Activated T-cell treated with anti-CD3 and anti-CD28 coated beads, Interleukin-2, amount 50 U/mL, for 72 hours (primary cell): ENCODE measurements at regions not wholly inside any gene's neighbourhood (a gene's known extent, or its start where the extent isn't known, plus 50 kb on each side); places are given as distances from the start of the nearest gene placed in this dataset.

Experiments used
- ATAC-seq, 2 donors: fragments of 150-1000 bp; cut with Tn5 transposase; replicated peaks in 1 of 2; 2 replicates each; pipeline ENCODE4 v1.10.0; 2021; ENCODE audit warnings: moderate library complexity in 2 of 2, mild to moderate bottlenecking in 1 of 2
- DNase-seq, 2 donors: peaks; one replicate each; pipeline ENCODE4 v3.0.0; 2021 to 2022; ENCODE audit warnings: mixed read lengths in 1 of 2
- H3K27ac Mint-ChIP-seq: one replicate; pipeline ENCODE4 v1.8.0; 2022; ENCODE audit warnings: mild to moderate bottlenecking, moderate library complexity, mixed read lengths
- H3K27me3 Mint-ChIP-seq: one replicate; pipeline ENCODE4 v1.8.0; 2022; ENCODE audit warnings: low read depth, mixed read lengths
- H3K36me3 Mint-ChIP-seq, 2 donors: one replicate each; pipeline ENCODE4 v1.8.0; 2022; ENCODE audit warnings: mixed read lengths in 2 of 2, mild to moderate bottlenecking in 1 of 2; ENCODE audit not compliant: insufficient read depth in 2 of 2
- H3K4me1 Mint-ChIP-seq: one replicate; pipeline ENCODE4 v1.8.0; 2022; ENCODE audit warnings: low read depth, mixed read lengths
- H3K4me3 Mint-ChIP-seq, 2 donors: one replicate each; pipeline ENCODE4 v1.8.0; 2022; ENCODE audit warnings: mild to moderate bottlenecking in 2 of 2, mixed read lengths in 2 of 2, moderate library complexity in 2 of 2
- H3K9me3 Mint-ChIP-seq, 2 donors: one replicate each; pipeline ENCODE4 v1.8.0; 2022; ENCODE audit warnings: mixed read lengths in 2 of 2

DNA sequence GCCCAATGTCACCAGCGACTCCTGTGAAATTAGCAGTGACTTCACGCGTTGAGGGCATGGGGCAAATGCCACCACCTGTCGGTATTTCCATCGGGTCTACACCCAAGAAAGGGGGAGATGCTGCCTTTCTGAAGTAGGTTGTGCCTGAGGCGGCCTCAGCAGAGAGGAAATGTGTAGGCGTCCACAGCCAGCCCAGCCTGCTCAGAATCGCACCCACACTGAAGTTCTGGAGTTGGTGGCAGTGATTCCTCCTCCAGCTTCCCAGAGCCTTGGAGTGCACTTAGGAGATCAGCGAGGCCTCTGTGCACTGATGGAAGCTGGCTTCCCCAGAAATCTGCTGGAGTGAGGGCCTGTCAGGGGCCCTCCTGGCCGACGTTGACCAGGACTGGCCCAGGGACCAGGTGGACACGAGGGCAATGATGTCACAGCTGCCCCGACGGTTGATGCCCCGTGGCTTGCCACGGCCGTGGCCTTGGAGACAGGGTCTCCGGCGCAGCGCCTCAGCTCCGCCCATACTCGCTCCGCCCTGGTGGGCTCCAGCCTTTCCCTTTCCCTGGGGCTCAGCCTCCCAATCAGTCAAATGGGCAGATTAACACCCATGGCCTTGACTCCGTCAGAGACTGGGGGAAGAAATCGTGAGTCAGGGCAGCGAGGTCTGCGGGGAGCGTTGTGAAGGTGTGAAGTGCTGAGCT is 484.8 kb downstream of the PREX1 start:
- Mint-ChIP-seq H3K27me3 (peaks cover 19% of the 10 kb centered on the region), H3K9me3 (no peaks in the 10 kb centered on the region), H3K4me1 (peaks cover 15% of the 10 kb centered on the region), H3K27ac (no peak overlapping the region), H3K36me3 (no peaks in the 10 kb centered on the region), H3K4me3 (no peak overlapping the region)
- ATAC-seq (peak in 1 of 2 donors; percentile 7), DNase-seq (no peak)

GRCh38 chr20:48340883-48341281 is 486.9 kb downstream of the PREX1 start:
- H3K27me3 Mint-ChIP-seq = peaks cover 30% of the 10 kb centered on the region
- ATAC-seq (no peak), DNase-seq (no peak)
- no peak overlapping the region for H3K27ac Mint-ChIP-seq
- no peaks in the 10 kb centered on the region for H3K36me3 Mint-ChIP-seq
- peaks cover 15% of the 10 kb centered on the region for H3K4me1 Mint-ChIP-seq
- H3K4me3 Mint-ChIP-seq = no peak overlapping the region
- H3K9me3 Mint-ChIP-seq = no peaks in the 10 kb centered on the region

DNA sequence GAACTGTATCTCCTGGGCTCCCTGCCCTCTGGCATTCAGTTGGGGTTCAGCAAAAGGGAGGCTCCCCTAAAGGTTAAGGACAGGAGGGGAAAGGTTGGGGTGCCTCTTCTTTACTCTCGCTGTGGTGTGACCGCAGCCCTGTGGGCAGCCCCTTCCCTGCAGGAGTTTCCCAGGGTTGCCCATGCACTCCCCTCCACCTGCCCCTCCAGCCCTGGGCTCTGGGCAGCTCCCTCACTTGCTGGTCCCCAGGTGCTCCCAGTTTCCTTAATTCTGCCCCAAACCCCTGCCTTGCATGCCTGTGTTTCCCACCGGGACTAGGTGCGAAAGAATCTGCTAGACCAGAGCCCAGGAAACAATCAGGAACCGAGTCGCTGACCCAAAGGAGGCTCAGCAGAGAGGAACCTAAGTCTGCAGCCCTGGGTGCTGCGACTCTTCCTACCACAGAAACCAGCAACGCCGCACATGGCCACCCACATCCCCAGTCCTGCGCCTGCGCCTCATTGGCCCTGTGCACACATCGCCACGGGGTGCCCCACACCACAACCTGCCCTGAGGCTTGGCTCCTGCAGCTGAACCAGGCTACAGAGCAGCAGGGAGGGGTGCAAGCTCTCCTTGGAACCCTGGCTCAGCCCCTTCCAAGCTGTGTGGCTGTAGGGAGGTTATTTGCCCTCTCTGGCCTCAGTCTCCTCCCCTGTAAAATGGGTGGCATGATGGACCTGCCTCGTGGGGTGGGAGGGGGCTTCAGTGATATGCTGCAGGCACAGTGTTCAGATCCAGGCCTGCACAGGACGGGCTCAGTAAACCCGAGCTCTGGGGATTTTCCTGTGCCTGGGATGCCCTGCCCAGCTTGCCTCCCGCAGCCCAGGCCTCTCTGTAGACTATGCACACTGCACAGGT is 487.6 kb downstream of the PREX1 start:
- DNase-seq (no peak), ATAC-seq (peak; percentile 15 to 51)
- Mint-ChIP-seq H3K4me1 (peaks cover 15% of the 10 kb centered on the region), H3K27me3 (peaks cover 32% of the 10 kb centered on the region), H3K4me3 (no peak overlapping the region), H3K36me3 (no peaks in the 10 kb centered on the region), H3K9me3 (no peaks in the 10 kb centered on the region), H3K27ac (no peak overlapping the region)

- peaks cover 15% of the 10 kb centered on the region for H3K4me1 Mint-ChIP-seq
- DNase-seq (no peak), ATAC-seq (no peak)
- no peak overlapping the region for H3K4me3 Mint-ChIP-seq
- H3K27me3 Mint-ChIP-seq = peaks cover 32% of the 10 kb centered on the region
- H3K27ac Mint-ChIP-seq = no peak overlapping the region
- H3K9me3 Mint-ChIP-seq = no peaks in the 10 kb centered on the region
- no peaks in the 10 kb centered on the region for H3K36me3 Mint-ChIP-seq
Measured at GRCh38 chr20:48339190-48339985, 488.4 kb downstream of the PREX1 start.

DNA sequence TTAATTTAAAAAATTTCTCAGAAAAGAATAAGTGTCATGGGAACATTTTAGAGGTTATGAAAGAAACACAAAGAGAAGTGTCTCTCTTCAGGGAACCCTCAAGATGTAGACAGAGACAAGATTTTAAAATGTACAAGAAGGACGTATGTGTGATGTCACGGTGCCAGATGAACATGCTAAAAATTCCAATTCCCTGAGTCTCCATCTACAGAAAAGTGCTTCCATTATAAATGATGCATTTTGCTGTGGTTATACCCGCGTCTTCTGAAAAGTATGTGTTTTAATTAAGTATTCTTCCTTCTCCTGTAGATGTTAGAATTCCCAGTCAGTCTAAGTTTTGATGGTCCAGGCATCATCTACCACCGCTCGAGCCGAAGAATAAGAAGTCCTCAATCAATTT is 489.1 kb downstream of the PREX1 start:
- ATAC-seq (no peak), DNase-seq (no peak)
- Mint-ChIP-seq H3K27me3 (peaks cover 32% of the 10 kb centered on the region), H3K27ac (no peak overlapping the region), H3K4me1 (peaks cover 15% of the 10 kb centered on the region), H3K36me3 (no peaks in the 10 kb centered on the region), H3K9me3 (no peaks in the 10 kb centered on the region), H3K4me3 (no peak overlapping the region)

- DNase-seq (no peak), ATAC-seq (no peak)
- Mint-ChIP-seq H3K27ac (no peak overlapping the region), H3K9me3 (no peaks in the 10 kb centered on the region), H3K36me3 (no peaks in the 10 kb centered on the region), H3K4me3 (no peak overlapping the region), H3K4me1 (peaks cover 9% of the 10 kb centered on the region), H3K27me3 (peaks cover 24% of the 10 kb centered on the region)
Measured at GRCh38 chr20:48336597-48336996, 491.2 kb downstream of the PREX1 start.

DNA sequence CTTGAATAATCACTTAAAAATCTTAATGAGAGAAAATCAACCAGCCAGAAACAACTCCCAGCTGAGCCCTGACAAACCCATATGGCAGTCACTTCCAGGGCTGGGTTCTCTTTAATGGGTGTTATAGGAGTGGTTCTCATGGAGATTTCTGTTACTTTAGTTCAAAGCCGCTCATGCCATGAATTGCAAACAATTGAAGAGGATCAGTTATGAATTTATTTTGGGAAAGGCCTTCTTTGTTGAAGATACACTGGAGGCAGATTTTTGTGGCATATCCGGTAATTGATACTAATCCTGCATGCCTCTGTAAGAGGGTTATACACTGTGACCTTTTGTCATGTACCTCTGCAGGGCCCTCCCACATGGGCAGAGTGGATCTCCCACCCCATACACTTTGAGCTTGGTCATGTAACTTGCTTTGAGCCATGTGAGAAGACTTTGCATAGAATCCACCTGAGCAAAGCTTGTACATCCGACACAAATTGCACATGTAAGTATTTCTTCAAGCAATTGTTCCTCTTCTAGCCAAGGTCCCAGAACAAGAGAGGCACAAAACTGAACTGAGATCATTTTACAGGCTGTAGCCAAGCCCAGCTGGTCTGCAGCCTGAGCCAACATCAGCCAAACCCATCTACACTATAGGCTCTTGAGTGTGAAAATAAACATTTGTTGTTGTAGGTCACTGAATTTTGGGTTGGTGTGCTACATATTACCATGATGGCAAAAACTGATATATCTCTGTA is 492.3 kb downstream of the PREX1 start:
- Mint-ChIP-seq H3K4me1 (peaks cover 5% of the 10 kb centered on the region), H3K27ac (no peak overlapping the region), H3K27me3 (peaks cover 24% of the 10 kb centered on the region), H3K9me3 (no peaks in the 10 kb centered on the region), H3K4me3 (no peak overlapping the region), H3K36me3 (no peaks in the 10 kb centered on the region)
- no peak for ATAC-seq
- DNase-seq = no peak

- H3K27me3 Mint-ChIP-seq = peaks cover 17% of the 10 kb centered on the region
- H3K4me3 Mint-ChIP-seq = no peak overlapping the region
- DNase-seq (no peak), ATAC-seq (no peak)
- H3K27ac Mint-ChIP-seq = no peak overlapping the region
- H3K36me3 Mint-ChIP-seq = no peaks in the 10 kb centered on the region
- H3K9me3 Mint-ChIP-seq = no peaks in the 10 kb centered on the region
- H3K4me1 Mint-ChIP-seq = no peaks in the 10 kb centered on the region
Measured at GRCh38 chr20:48333707-48334106, 494.1 kb downstream of the PREX1 start.

- DNase-seq (no peak), ATAC-seq (no peak)
- H3K4me3 Mint-ChIP-seq = no peak overlapping the region
- no peak overlapping the region for H3K27ac Mint-ChIP-seq
- H3K36me3 Mint-ChIP-seq = no peaks in the 10 kb centered on the region
- H3K4me1 Mint-ChIP-seq = no peaks in the 10 kb centered on the region
- H3K27me3 Mint-ChIP-seq = peaks cover 23% of the 10 kb centered on the region
- H3K9me3 Mint-ChIP-seq = no peaks in the 10 kb centered on the region
Measured at GRCh38 chr20:48332555-48332954, 495.2 kb downstream of the PREX1 start.

GRCh38 chr20:48331518-48332286 is 496.1 kb downstream of the PREX1 start:
- Mint-ChIP-seq H3K36me3 (no peaks in the 10 kb centered on the region), H3K4me1 (no peaks in the 10 kb centered on the region), H3K4me3 (no peak overlapping the region), H3K9me3 (no peaks in the 10 kb centered on the region), H3K27me3 (peaks cover 20% of the 10 kb centered on the region), H3K27ac (no peak overlapping the region)
- ATAC-seq = no peak
- DNase-seq = no peak

- Mint-ChIP-seq H3K27ac (no peak overlapping the region), H3K4me1 (no peaks in the 10 kb centered on the region), H3K4me3 (no peak overlapping the region), H3K27me3 (peaks cover 15% of the 10 kb centered on the region), H3K36me3 (no peaks in the 10 kb centered on the region), H3K9me3 (no peaks in the 10 kb centered on the region)
- ATAC-seq (no peak), DNase-seq (no peak)
Measured at GRCh38 chr20:48329676-48330664, 497.8 kb downstream of the PREX1 start.
